ENCODE measurements at regions not wholly inside any gene's neighbourhood (a gene's known extent, or its start where the extent isn't known, plus 50 kb on each side); places are given as distances from the start of the nearest gene placed in this dataset.
"Not testable (repeated sequence)": the region's sequence is repeated elsewhere in the genome, so short reads cannot be mapped to it uniquely, and the experiment has no call there.

- ATAC-seq (no peak), DNase-seq (no peak)
- Histone ChIP-seq H3K27ac (no peak overlapping the region), H3K4me1 (no peaks in the 10 kb centered on the region), H3K9me3 (no peaks in the 10 kb centered on the region), H3K4me3 (no peak overlapping the region), H3K27me3 (ENCODE audit: insufficient read depth in 3 of 3, low read length in 2 of 3) (no peaks in the 10 kb centered on the region), H3K36me3 (ENCODE audit: insufficient read depth in 1 of 2, low read depth in 1 of 2) (no peaks in the 10 kb centered on the region)
- TF ChIP-seq CTCF (IDR thresholded peaks at IDR 0.05) = no peak
- 43 to 51% (median 48%) methylated on average over 7 of the region's 7 CpGs for WGBS, 3 donors
- intact Hi-C loops (cut with DNase I) = no loop called here
Measured at GRCh38 chr18:2237706-2238105, 333.6 kb downstream of the METTL4 start.

GRCh38 chr18:2240311-2240705 lies 331.0 kb downstream of the METTL4 start:
- ATAC-seq = no peak
- intact Hi-C loops (cut with DNase I) = no loop called here

GRCh38 chr18:2244641-2245040 lies 326.7 kb downstream of the METTL4 start:
- Histone ChIP-seq H3K4me1 (no peaks in the 10 kb centered on the region), H3K36me3 (ENCODE audit: insufficient read depth in 1 of 2, low read depth in 1 of 2) (no peaks in the 10 kb centered on the region), H3K9me3 (no peaks in the 10 kb centered on the region), H3K27ac (no peak overlapping the region), H3K4me3 (no peak overlapping the region), H3K27me3 (ENCODE audit: insufficient read depth in 3 of 3, low read length in 2 of 3) (no peaks in the 10 kb centered on the region)
- TF ChIP-seq CTCF (IDR thresholded peaks at IDR 0.05) = no peak
- no peak for ATAC-seq
- DNase-seq = no peak
- intact Hi-C loops (cut with DNase I) = no loop called here

More at GRCh38 chr18:2240311-2240705, 331.0 kb downstream of the METTL4 start:
- Histone ChIP-seq H3K27me3 (ENCODE audit: insufficient read depth in 3 of 3, low read length in 2 of 3) (no peaks in the 10 kb centered on the region), H3K4me1 (no peaks in the 10 kb centered on the region), H3K36me3 (ENCODE audit: insufficient read depth in 1 of 2, low read depth in 1 of 2) (no peaks in the 10 kb centered on the region), H3K27ac (no peak overlapping the region), H3K4me3 (no peak overlapping the region), H3K9me3 (no peaks in the 10 kb centered on the region)
- no peak for DNase-seq
- TF ChIP-seq CTCF (IDR thresholded peaks at IDR 0.05) = no peak
- WGBS, 3 donors = 74 to 80% (median 75%) methylated on average over 4 of the region's 4 CpGs

- ATAC-seq; H3K27ac ChIP-seq; DNase-seq; H3K27me3 ChIP-seq (ENCODE audit: insufficient read depth in 3 of 3, low read length in 2 of 3); H3K4me1 ChIP-seq; intact Hi-C loops (cut with DNase I); H3K4me3 ChIP-seq; H3K36me3 ChIP-seq (ENCODE audit: insufficient read depth in 1 of 2, low read depth in 1 of 2); H3K9me3 ChIP-seq: not testable (repeated sequence)
- WGBS, 3 donors = 91 to 95% (median 94%) methylated on average over 11 to 19 of the region's 19 CpGs
Measured at GRCh38 chr18:2247101-2247500, 324.2 kb downstream of the METTL4 start.

GRCh38 chr18:2254977-2255376 lies 316.3 kb downstream of the METTL4 start:
- TF ChIP-seq CTCF (IDR thresholded peaks at IDR 0.05) = no peak
- Histone ChIP-seq H3K27ac (no peak overlapping the region), H3K9me3 (peaks cover 6% of the 10 kb centered on the region), H3K4me1 (no peaks in the 10 kb centered on the region), H3K36me3 (ENCODE audit: insufficient read depth in 1 of 2, low read depth in 1 of 2) (no peaks in the 10 kb centered on the region), H3K4me3 (no peak overlapping the region), H3K27me3 (ENCODE audit: insufficient read depth in 3 of 3, low read length in 2 of 3) (no peaks in the 10 kb centered on the region)
- 75 to 85% (median 78%) methylated on average over 3 of the region's 3 CpGs for WGBS, 3 donors
- intact Hi-C loops (cut with DNase I) = no loop called here
- ATAC-seq (no peak), DNase-seq (no peak)
